T-helper 2 cell treated with Interferon-gamma antibody and Interleukin-4, amounts not matched to agents 5 μg/mL and 100 μg/mL, for 36 hours (primary cell): ENCODE measurements at regions not wholly inside any gene's neighbourhood (a gene's known extent, or its start where the extent isn't known, plus 50 kb on each side); places are given as distances from the start of the nearest gene placed in this dataset.

Source experiments
- DNase-seq: peaks from one replicate; pipeline ENCODE4 v3.0.0; 2021; ENCODE audit warnings: low spot score
- H3K27ac Mint-ChIP-seq: one replicate; pipeline ENCODE4 v1.8.0; 2021; ENCODE audit warnings: mild to moderate bottlenecking, mixed read lengths
- H3K27me3 Mint-ChIP-seq: one replicate; pipeline ENCODE4 v1.8.0; 2021; ENCODE audit warnings: low read depth, mixed read lengths
- H3K36me3 Mint-ChIP-seq: one replicate; pipeline ENCODE4 v1.8.0; 2021; ENCODE audit warnings: low read depth, mixed read lengths
- H3K4me1 Mint-ChIP-seq: one replicate; pipeline ENCODE4 v1.8.0; 2021; ENCODE audit warnings: low read depth, mixed read lengths
- H3K4me3 Mint-ChIP-seq: one replicate; pipeline ENCODE4 v1.8.0; 2022; ENCODE audit warnings: mild to moderate bottlenecking, moderate library complexity, mixed read lengths
- H3K9me3 Mint-ChIP-seq: one replicate; pipeline ENCODE4 v1.8.0; 2021; ENCODE audit warnings: mixed read lengths

DNA sequence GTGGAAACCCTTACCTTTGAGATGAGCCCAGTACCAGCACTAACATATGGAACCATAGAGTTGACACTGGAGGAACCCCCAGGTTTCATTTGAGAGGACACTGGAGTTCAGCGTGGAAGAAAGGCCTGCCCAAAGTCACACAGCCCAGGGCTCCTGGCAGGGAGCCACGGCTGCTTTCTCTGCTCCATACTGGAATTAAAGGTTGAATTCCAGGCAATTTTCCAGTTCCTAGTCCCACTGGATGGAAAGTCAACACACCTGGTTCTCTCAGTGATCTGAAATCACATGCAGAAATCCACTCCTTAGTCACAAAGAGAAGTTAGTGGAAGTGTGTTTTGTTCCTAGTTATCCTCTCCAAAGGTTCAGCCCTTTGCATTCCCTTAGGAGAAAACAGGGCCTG lies 336.1 kb upstream of the SKOR2 start:
- no peak for DNase-seq
- no peak overlapping the region for H3K4me3 Mint-ChIP-seq
- no peak overlapping the region for H3K27ac Mint-ChIP-seq
- peaks cover 7% of the 10 kb centered on the region for H3K4me1 Mint-ChIP-seq
- no peaks in the 10 kb centered on the region for H3K36me3 Mint-ChIP-seq
- H3K27me3 Mint-ChIP-seq: peaks cover 8% of the 10 kb centered on the region
- no peaks in the 10 kb centered on the region for H3K9me3 Mint-ChIP-seq

DNA sequence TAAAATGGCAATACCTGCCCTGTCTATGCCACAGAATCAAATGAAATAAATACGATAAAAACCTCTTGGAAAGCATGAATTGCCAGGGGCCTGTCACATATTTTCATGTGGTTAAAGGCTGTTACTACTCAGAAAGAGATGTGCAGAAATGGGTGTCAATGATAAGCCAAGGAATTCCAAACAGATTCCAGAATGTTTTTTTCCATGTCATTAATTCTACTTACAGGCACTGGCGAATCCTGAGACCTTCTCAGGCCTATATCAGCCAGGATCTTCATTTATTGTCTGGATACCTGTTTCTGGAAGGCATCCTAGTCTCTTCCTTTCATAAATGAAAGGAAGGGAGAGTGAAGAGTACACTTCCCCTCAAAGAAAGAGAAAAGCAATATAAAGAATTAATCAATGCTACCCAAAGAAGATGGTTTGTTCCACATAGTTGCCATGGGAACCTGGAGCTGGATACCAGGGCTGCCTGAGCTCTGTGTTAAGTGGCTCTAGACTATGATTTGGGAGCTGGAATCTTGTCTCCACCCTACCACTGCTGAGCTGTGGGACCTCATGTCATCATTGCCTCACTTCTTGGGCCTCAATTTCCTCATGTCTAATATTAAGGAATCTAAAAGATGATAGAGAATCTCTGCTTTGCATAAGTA lies 335.1 kb upstream of the SKOR2 start:
- Mint-ChIP-seq H3K36me3 (no peaks in the 10 kb centered on the region), H3K27ac (no peak overlapping the region), H3K4me1 (peaks cover 5% of the 10 kb centered on the region), H3K27me3 (peaks cover 3% of the 10 kb centered on the region), H3K4me3 (no peak overlapping the region), H3K9me3 (no peaks in the 10 kb centered on the region)
- DNase-seq: no peak

DNA sequence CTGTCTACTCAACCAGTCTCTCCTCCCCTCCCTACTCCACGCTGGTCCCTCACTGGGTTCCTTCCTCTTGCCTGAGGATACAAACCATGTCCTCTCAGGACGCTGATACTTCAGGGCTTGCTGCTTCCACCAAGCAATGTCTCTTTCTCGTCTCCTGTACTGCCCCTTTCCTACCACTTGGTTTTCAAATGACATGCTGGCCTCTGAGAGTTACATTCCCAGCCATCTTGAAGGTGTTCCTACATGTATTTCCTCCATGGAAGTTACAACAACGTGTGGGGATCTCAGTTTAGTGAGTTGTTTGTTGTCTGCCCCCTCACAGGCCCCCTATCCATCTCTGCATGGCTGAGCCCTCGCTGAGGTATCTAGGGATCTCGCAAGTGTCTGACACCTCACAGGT lies 334.5 kb upstream of the SKOR2 start:
- peaks cover 3% of the 10 kb centered on the region for H3K27me3 Mint-ChIP-seq
- H3K4me3 Mint-ChIP-seq: no peak overlapping the region
- H3K4me1 Mint-ChIP-seq: no peaks in the 10 kb centered on the region
- DNase-seq: no peak
- H3K27ac Mint-ChIP-seq: no peak overlapping the region
- H3K9me3 Mint-ChIP-seq: no peaks in the 10 kb centered on the region
- H3K36me3 Mint-ChIP-seq: no peaks in the 10 kb centered on the region

DNA sequence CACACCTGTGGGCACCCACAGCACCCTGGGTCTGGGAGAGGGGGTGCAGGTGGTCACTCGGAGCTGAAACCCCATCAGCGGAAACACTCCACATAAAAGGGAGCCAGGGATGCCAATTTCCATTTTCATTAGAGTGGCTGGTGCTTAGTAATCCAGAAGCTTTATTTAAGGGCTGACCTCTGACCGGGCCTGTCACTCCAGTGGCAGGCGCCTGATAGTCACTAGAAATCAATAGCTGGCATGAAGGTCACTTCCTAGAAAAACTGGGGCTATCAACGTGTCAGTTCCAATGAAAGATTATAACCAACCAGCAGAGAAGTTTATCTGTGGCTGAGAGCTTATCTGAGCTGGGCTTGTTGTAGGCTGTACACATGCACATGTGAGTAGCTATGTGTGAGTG lies 333.7 kb upstream of the SKOR2 start:
- no peaks in the 10 kb centered on the region for H3K9me3 Mint-ChIP-seq
- H3K4me1 Mint-ChIP-seq: no peaks in the 10 kb centered on the region
- H3K27ac Mint-ChIP-seq: no peak overlapping the region
- no peak overlapping the region for H3K4me3 Mint-ChIP-seq
- H3K27me3 Mint-ChIP-seq: peaks cover 3% of the 10 kb centered on the region
- DNase-seq: no peak
- H3K36me3 Mint-ChIP-seq: no peaks in the 10 kb centered on the region

DNA sequence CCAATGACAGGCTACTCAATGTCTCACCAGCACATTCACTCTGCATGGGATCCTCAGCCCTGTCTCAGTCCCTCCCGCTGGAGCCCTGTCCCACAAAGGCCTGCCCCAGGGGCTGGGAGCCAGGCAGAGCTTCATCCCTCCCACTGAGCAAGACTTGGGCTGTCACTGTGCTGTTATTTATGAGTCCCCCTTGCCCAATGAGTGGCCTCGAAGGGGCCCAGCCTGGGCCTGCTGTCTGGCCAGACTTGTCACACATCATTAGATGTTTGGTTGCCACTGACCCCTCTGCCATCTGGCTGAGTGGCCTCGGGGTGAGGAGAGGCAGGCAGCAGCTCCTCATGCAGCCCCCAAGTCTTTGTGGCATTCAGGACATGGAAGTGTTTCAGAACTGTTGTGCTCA lies 330.6 kb upstream of the SKOR2 start:
- DNase-seq: no peak
- Mint-ChIP-seq H3K4me1 (no peaks in the 10 kb centered on the region), H3K9me3 (no peaks in the 10 kb centered on the region), H3K27me3 (peaks cover 3% of the 10 kb centered on the region), H3K27ac (no peak overlapping the region), H3K4me3 (no peak overlapping the region), H3K36me3 (no peaks in the 10 kb centered on the region)

DNA sequence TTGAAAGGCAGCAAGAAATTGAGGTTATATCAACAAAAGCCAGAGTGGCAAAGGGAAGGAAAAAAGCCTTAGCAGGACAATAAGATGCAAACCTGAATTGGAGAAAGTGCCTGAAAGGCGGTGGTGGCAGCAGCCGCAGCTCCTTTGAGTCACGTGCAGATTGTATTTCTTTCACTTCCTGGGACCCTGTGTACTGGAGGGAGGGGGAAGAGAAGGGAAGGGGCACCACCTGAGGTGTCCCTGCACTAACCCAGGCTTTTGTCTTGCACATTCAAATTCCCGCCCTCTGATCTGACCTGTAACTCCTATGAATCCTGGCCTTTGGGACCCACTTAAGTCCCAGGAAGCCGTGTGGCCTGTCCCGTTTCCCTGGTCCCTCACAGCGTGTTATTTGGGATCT lies 326.1 kb upstream of the SKOR2 start:
- H3K4me3 Mint-ChIP-seq: no peak overlapping the region
- DNase-seq: no peak
- no peaks in the 10 kb centered on the region for H3K36me3 Mint-ChIP-seq
- no peaks in the 10 kb centered on the region for H3K27me3 Mint-ChIP-seq
- H3K9me3 Mint-ChIP-seq: no peaks in the 10 kb centered on the region
- no peak overlapping the region for H3K27ac Mint-ChIP-seq
- H3K4me1 Mint-ChIP-seq: no peaks in the 10 kb centered on the region

DNA sequence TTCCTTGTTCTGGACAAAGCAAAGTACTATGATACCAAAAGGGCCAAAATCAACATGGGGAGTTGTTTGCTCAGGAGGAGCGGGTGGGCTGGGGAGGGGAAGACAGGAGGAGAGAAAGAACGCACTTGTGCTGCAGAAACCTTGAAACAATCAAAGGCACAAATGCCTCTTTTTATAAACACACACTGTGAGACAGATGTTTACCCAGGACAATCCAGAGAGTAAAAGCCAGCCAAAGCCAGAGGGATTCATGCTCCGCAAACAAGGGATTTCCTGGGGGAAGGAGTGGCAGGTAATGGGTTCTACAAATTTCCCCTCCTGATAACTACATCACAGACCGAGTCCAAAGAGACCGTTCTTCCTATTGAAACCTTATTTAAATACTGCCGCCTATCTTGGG lies 323.5 kb upstream of the SKOR2 start:
- H3K27ac Mint-ChIP-seq: no peak overlapping the region
- DNase-seq: no peak
- H3K4me3 Mint-ChIP-seq: no peak overlapping the region
- H3K36me3 Mint-ChIP-seq: no peaks in the 10 kb centered on the region
- no peaks in the 10 kb centered on the region for H3K4me1 Mint-ChIP-seq
- no peaks in the 10 kb centered on the region for H3K27me3 Mint-ChIP-seq
- no peaks in the 10 kb centered on the region for H3K9me3 Mint-ChIP-seq

DNA sequence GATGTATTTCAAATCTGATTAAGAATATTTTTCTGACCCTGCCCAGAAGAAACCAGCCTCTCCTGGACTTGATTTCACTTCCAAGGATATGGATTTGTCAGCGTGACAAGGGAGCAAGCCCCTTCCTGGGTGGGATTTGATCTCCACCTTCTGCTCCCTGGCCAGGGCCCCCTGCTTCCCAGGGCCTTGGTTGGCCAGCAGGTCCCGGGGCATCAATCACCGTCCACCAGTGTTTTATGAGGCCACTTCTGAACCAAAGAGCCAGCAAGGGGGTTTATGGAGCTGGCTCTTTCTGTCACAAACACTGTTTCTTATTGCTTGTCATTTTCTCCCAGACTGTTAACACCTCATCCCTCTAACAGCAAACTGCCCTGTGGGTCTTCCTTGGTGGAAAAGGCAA lies 320.5 kb upstream of the SKOR2 start:
- Mint-ChIP-seq H3K27me3 (no peaks in the 10 kb centered on the region), H3K4me3 (no peak overlapping the region), H3K36me3 (no peaks in the 10 kb centered on the region), H3K4me1 (no peaks in the 10 kb centered on the region), H3K9me3 (no peaks in the 10 kb centered on the region), H3K27ac (no peak overlapping the region)
- no peak for DNase-seq

DNA sequence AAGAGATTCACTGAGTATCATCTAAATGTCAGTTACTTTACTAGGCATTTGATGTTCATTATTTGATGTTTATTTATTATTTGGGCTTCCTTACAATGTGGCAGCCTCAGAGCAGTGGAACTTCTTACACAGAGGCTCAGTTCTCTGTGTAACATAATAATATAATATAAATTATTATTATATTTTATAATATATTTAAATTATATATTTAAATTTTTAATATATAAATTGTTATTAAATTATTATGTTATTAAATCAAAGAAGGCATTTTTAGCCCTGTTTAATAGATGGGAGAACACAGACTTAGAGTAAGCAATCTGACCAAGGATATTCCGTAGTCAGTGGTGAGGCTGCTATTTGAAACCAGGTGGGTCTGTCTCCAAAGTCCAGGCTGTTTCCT lies 315.3 kb upstream of the SKOR2 start:
- H3K36me3 Mint-ChIP-seq: no peaks in the 10 kb centered on the region
- no peak for DNase-seq
- H3K4me3 Mint-ChIP-seq: no peak overlapping the region
- H3K27ac Mint-ChIP-seq: no peak overlapping the region
- no peaks in the 10 kb centered on the region for H3K4me1 Mint-ChIP-seq
- H3K27me3 Mint-ChIP-seq: peaks cover 9% of the 10 kb centered on the region
- H3K9me3 Mint-ChIP-seq: no peaks in the 10 kb centered on the region

DNA sequence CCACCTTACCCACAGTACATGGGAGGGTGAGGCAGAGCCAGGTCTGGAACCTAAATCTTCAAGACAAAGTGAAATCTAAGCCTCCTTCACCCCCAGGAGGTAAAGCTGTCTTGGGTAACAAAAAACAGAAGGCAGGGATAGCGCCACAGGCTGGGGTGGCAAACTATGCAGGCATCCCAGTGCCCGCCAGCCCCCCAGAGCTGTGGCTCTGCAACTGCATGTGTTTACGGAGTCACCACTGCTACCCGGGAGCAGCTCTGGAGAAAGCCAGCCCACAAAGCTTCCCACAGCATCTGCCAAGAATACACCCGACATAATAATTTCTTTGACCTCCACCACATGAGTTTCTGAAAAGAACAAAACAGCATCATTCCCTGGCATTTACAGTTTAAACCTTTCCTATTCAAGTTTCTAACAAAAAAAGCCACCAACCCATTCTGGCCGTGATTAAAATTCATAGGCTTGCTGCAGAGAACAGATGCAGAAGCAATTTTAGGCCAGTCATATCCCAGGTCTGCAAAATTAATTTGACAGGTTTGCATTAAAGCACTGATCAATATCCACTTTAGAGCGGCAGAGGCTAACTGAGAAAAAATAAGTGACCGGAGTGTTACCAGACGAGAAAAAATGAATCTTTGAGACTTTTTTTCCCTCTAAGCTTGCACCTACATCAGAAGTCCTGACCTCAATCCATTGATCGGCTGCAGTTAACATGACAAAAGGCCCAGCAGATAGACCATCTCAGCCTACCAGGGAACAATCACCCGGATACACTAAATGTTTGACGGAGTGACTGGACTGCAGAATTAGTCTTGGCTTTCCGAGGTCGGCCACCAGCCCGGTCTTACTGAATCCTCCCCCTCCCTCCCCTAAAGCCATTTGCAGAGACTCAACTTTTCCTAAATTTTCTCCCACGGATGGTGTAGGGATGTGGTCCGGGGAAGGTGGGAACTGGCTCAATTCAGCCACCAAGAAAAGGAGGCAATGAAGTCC lies 309.6 kb upstream of the SKOR2 start:
- Mint-ChIP-seq H3K4me1 (peaks cover 2% of the 10 kb centered on the region), H3K27me3 (peaks cover 13% of the 10 kb centered on the region), H3K9me3 (no peaks in the 10 kb centered on the region), H3K36me3 (no peaks in the 10 kb centered on the region), H3K27ac (no peak overlapping the region), H3K4me3 (no peak overlapping the region)
- DNase-seq: no peak

DNA sequence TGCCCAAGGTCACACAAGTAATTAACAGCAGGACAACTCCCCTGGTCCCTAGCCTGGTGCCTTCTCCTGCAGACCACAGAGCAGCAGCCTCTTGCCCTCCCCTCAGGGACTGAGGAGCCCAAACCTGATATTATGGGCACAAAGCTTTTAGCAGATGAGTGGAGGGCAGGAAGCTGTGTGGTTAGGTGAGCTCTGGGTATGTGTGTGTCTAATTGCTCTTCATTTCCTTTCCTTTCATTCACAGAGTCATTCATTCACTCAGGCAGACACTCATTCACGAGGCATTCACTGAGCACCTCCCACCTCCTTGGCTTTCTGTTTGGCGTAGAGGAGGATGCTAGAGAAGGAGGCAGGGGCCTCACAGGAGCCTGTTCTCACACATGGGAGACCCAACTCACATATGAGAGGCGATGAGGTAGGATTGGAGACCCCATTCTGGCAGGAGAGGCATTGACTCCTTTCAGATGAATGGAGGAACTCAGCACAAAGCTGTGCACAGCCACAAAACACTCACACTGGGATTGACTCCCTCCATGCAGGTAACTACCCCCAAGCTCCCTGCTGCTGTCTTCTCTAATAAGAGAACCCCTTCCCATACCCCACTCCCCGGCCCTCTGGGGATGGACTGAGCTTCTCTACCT lies 306.8 kb upstream of the SKOR2 start:
- peaks cover 2% of the 10 kb centered on the region for H3K4me1 Mint-ChIP-seq
- H3K9me3 Mint-ChIP-seq: no peaks in the 10 kb centered on the region
- no peaks in the 10 kb centered on the region for H3K36me3 Mint-ChIP-seq
- H3K27ac Mint-ChIP-seq: no peak overlapping the region
- H3K27me3 Mint-ChIP-seq: peaks cover 13% of the 10 kb centered on the region
- DNase-seq: no peak
- H3K4me3 Mint-ChIP-seq: no peak overlapping the region

DNA sequence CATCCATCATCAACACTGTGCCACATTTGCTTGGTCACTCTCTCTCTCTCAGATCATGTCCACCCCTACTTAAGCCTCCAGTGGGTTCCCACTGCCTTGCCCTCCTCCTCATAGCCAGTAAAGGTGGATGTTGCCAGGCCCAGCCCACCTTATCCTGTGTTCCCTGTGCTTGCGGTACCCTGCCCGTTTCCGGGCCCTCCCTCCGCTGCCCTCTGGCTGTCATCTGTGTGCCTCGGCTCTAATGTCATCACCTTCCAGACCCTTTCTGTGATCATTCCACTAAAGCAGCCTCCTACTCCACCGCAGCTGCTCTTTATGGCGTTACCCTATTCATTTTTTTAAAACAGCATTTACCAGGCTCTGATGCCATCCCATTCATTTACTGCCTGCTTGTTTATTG lies 305.7 kb upstream of the SKOR2 start:
- no peak for DNase-seq
- Mint-ChIP-seq H3K36me3 (no peaks in the 10 kb centered on the region), H3K27me3 (peaks cover 8% of the 10 kb centered on the region), H3K4me1 (peaks cover 2% of the 10 kb centered on the region), H3K4me3 (no peak overlapping the region), H3K9me3 (no peaks in the 10 kb centered on the region), H3K27ac (no peak overlapping the region)

DNA sequence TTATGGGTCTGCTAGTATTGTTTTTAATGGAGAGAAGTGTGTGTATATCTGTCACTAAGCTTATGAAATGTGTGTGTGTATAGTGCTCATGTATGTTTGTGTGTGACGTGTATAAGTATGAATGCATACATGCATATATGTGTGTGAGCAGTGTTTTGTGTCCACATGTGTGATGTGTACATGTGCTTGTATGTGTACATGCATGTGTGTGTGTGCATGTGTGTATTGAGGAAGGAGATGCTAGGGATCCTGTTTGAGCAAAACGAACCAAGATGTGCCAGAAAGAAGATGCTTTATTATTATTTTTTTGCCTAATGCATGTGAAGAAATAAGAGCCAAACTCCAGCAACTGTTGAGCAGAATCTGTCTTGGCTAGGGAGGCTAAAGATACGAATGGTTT lies 301.3 kb upstream of the SKOR2 start:
- Mint-ChIP-seq H3K27me3 (no peaks in the 10 kb centered on the region), H3K9me3 (no peaks in the 10 kb centered on the region), H3K27ac (no peak overlapping the region), H3K4me1 (no peaks in the 10 kb centered on the region), H3K36me3 (no peaks in the 10 kb centered on the region), H3K4me3 (no peak overlapping the region)
- DNase-seq: no peak

DNA sequence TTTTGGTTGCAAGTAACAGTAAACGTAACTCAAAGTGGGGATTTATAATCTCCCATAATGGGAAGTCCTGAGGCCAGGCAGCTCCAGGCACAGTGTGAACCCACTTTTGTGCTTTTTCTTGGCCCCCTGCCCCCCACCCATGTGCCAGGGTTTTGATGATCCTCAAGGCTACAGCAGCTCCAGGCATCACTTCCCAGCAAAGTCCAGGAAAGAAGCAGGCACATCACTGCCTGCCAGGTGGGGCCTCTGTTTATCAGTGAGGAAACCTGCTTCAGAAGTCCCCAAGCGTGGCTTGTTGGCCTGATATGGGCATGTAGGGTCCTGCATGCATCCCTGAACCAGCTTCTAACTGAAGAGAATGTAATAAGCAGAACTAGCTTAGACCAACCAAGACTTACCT lies 299.2 kb upstream of the SKOR2 start:
- Mint-ChIP-seq H3K9me3 (no peaks in the 10 kb centered on the region), H3K27me3 (no peaks in the 10 kb centered on the region), H3K4me3 (no peak overlapping the region), H3K27ac (no peak overlapping the region), H3K36me3 (no peaks in the 10 kb centered on the region), H3K4me1 (no peaks in the 10 kb centered on the region)
- no peak for DNase-seq
